OCI-LY7 (cell line): ENCODE measurements at regions not wholly inside any gene's neighbourhood (a gene's known extent, or its start where the extent isn't known, plus 50 kb on each side); places are given as distances from the start of the nearest gene placed in this dataset.

Experiments
- EZH2phosphoT487 ChIP-seq: fragments of 200-600 bp; sonication (generic); IDR thresholded peaks from 2 replicates; pipeline ENCODE4 v1.6.1; 2018; ENCODE audit warnings: low read depth, borderline replicate concordance, mild to moderate bottlenecking, mixed run types, antibody characterized with exemption, low read length, moderate library complexity, mixed read lengths
- TF ChIP-seq, protein P1 (sequence below): fragments of 200-600 bp; sonication (generic); conservative IDR thresholded peaks from 2 replicates; pipeline ENCODE4 v1.5.1; 2014; ENCODE audit warnings: mild to moderate bottlenecking, antibody characterized with exemption, low read length, moderate library complexity, mixed read lengths

DNA sequence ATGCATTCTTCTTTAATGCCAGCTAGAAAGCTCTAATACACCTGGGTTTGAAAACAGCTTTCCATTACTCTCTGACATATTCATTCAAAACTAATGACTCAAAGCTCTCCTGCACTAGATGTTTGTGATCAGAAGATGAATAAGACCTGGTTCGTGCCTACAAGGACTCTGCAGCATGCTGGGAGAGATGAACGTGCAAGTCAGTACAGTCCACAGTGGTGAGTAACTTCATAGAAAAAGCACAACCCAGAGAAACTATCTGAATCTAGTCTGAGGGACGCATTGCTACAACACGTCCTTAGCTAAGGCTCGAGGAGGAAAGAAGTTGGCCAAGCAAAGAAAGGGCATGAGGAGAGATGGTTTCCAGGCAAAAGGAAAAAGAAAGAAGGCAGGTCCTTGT is 234.3 kb downstream of the OSR1 start:
- TF ChIP-seq, protein P1, sequence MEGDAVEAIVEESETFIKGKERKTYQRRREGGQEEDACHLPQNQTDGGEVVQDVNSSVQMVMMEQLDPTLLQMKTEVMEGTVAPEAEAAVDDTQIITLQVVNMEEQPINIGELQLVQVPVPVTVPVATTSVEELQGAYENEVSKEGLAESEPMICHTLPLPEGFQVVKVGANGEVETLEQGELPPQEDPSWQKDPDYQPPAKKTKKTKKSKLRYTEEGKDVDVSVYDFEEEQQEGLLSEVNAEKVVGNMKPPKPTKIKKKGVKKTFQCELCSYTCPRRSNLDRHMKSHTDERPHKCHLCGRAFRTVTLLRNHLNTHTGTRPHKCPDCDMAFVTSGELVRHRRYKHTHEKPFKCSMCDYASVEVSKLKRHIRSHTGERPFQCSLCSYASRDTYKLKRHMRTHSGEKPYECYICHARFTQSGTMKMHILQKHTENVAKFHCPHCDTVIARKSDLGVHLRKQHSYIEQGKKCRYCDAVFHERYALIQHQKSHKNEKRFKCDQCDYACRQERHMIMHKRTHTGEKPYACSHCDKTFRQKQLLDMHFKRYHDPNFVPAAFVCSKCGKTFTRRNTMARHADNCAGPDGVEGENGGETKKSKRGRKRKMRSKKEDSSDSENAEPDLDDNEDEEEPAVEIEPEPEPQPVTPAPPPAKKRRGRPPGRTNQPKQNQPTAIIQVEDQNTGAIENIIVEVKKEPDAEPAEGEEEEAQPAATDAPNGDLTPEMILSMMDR = no peak
- TF ChIP-seq EZH2phosphoT487 = no peak
